HTR-8/SVneo (cell line): ENCODE measurements at regions not wholly inside any gene's neighbourhood (a gene's known extent, or its start where the extent isn't known, plus 50 kb on each side); places are given as distances from the start of the nearest gene placed in this dataset.

Experiments used
- DNase-seq: peaks from one replicate; pipeline ENCODE4 v3.0.0; 2011; ENCODE audit warnings: low spot score, mixed read lengths; ENCODE audit not compliant: insufficient read length
- FAIRE-seq: peaks from 2 replicates; lab custom pipeline; 2011; peaks lifted over from hg19 to GRCh38; lab: Jason Lieb, UNC

DNA sequence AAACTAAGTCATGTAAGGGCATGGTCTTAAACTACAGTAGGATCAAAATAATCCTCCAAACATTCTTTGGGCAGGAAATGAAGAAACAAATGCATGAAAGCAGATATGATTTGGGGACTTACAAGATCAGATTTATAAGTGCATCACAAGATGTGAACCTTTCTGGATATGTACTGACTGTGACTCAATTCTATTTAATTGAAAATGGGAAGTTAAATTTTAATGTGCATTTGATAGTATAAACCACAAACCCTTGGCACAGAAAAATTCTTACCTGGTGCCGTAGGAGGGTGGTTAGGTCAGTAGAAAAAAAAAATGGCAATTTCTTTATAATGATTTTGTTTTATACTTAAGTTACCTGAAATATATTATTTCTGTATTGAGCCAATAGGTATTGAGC is 262.5 kb upstream of the TGFBR2 start:
- DNase-seq, result no peak

GRCh38 chr3:30344288-30344687 is 262.1 kb upstream of the TGFBR2 start:
- no peak for FAIRE-seq
- no peak for DNase-seq

More for the DNA sequence above, 262.5 kb upstream of the TGFBR2 start:
- FAIRE-seq, result no peak

- FAIRE-seq, result no peak
- DNase-seq, result no peak
Measured at GRCh38 chr3:30346933-30347320, 259.5 kb upstream of the TGFBR2 start.

DNA sequence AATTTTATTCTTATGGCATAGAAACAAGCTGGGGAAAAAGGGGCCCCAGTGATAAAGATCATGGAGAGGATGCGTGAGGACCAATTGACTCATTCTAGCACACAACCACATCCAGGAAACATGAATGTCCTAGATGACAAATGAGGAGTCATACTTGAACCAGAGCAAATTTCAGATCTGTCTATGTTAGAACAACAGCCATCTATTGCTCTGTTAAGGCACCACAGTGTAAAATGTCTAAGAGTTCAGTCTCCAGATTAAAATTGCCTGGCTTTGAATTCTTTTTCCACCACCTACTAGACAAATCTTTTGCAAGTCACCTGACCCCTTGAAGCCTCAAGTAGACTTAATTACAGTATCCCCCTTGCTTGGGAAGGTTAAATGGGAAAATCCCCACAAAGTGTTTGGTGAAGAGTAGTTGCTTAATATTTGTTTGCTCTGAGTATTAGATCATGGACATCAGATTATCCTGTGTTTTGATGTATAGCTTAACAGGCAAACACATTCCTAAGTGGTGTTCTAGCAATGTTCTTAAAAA is 258.7 kb upstream of the TGFBR2 start:
- FAIRE-seq (peak; percentile 66), DNase-seq (peak; percentile 47)

- DNase-seq (no peak), FAIRE-seq (no peak)
Measured at GRCh38 chr3:30349507-30349906, 256.9 kb upstream of the TGFBR2 start.

DNA sequence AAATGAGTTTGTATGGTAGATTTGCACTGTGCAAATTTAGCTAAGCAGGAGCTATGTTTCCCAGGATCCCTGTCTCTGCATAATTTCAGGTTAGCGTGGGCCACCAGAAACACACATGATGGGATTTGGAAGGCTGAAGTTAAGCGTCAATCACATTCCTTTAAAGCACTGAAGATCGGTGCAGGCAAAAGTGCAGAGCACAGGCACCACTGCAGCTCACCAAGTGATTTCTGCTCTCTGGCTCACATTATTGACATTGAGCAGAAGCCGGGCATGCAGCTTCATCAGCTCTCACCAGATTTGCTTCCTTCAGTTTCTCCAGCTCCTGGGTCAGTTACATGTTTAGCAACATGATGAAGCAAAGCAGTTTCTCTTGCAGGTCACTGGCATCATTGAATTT is 256.4 kb upstream of the TGFBR2 start:
- no peak for FAIRE-seq
- DNase-seq, result no peak

DNA sequence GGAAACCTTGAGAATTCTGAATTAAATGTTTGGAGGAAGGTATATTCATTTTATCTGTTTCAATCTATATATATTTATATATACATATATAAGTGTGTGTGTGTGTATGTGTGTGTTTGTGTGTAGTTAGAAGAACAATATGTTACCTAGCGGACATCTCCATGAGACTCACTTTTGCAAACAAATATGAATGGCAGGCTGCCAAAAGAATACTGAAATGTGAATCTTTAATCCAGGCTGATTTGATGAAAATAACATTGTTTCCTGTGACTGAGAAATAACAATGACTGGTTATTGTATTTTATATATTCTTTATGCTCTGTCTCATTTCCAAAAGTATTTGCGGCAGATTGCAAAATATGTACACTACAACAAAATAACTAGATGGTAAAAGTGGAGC is 255.5 kb upstream of the TGFBR2 start:
- DNase-seq (no peak), FAIRE-seq (no peak)

DNA sequence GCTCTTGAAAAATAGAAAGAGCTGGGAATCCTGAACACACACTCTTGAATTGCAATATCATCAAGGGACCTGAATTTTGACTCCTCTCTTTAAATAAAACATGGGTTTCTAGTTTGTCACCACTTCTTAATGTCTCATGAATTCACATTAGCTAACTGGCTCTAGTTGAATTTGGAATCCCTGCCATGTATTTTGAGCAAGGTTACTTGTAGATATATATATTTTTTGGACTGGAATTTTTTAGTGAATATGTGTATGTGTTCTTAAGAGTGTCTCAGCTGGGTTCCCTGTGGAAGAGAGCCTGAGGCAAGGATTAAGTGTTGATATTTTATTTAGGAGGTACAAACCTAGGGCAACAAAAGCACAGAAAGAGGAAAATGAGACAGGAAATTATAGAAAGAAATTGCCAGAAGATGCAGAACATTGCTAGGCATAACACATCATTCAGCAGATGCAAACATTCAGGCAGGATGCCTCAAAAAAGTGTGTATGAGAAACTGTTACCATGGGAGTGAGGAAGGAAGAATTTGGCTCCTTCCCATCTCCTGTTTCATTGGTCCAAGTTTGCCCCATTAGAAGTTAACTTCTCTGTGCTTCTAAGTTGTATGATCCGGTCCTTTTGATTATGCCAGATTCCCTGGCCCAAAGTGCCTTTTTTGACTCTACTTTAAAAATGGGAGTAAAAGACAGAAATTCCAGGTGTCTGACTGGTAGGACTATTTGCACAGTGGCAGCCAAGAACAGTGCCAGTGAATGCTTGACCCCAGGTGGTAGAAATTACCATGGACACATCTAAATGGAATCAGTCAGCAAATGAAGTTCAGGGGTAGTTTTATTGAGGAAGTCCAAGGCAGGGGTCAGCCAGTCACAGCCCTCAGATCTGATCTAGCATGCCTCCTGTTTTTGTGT is 253.7 kb upstream of the TGFBR2 start:
- no peak for FAIRE-seq

DNA sequence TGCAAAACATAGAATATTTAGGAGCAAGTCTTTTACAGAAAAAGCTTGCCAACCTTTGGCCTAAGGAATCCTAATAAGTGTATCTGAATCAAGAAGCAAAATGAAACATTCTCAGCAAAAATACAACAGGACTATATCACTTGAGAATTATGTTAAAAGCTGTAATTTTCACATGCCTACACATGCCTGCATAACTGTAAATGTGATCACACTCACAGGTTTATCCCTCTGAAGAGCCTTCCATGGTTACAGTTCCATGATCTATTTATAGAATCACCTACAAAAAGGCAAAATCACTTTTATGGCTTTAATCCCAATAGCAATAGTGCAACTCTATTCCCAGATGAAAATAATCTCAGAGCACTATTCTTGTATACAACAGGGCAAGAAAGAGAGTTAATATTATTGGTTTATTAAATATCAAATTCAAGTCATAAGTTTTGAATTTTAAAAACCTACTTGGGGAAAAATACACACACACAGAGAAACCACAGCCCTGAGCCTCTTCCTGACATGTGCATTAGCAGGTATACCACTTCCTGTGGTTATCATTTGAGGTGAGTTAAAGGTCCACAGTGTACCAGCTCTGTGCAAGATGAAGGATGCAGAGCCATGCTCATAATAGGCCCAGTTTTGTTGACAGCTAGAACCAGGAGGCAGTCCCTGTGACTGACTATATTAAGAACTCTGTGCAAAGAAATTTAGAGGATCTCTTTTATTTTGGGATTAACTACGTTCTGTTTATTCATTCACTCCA is 252.5 kb upstream of the TGFBR2 start:
- no peak for FAIRE-seq

More for the DNA sequence above, 253.7 kb upstream of the TGFBR2 start:
- DNase-seq, result no peak

DNA sequence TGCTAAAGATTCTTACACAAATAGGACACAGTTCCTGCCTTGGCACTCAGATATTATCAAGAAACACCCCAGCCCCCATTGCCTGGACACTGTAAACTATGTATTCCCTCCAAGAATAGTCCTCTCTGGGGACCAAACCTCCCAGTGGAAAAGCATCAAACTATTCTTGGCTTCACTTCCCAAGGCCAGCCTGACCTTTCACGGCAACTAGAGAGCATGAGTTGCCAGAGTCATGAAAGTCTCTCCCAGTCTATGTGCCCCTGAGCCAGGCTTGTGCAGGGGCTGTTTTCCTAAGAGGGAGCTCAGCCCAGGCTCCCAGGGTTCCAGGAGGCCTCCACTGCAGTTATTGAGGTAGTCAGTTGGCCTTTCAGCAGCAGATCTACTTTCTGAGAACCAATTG is 251.9 kb upstream of the TGFBR2 start:
- FAIRE-seq (no peak), DNase-seq (no peak)

More for the DNA sequence above, 252.5 kb upstream of the TGFBR2 start:
- no peak for DNase-seq

DNA sequence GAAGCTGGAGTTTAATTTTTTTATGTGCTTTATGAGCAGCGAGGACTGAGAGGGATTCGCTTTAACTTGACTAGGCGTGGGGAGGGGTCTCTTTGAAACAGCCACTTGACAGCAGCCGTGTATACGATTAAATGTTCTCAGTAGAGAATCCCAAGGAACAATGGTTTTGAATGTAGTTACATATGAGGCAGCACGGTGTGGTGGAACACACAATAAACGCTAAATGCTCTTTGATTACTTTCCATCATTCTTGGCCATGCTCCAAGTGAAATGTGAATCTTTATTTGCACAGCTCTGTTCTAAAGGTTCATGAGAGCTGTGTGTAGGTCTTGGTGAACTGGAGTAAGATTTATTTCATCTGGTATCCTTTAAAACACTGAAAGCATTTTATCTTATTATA is 251.4 kb upstream of the TGFBR2 start:
- no peak for FAIRE-seq
- no peak for DNase-seq

GRCh38 chr3:30355622-30356021 is 250.8 kb upstream of the TGFBR2 start:
- DNase-seq, result no peak
- no peak for FAIRE-seq

DNA sequence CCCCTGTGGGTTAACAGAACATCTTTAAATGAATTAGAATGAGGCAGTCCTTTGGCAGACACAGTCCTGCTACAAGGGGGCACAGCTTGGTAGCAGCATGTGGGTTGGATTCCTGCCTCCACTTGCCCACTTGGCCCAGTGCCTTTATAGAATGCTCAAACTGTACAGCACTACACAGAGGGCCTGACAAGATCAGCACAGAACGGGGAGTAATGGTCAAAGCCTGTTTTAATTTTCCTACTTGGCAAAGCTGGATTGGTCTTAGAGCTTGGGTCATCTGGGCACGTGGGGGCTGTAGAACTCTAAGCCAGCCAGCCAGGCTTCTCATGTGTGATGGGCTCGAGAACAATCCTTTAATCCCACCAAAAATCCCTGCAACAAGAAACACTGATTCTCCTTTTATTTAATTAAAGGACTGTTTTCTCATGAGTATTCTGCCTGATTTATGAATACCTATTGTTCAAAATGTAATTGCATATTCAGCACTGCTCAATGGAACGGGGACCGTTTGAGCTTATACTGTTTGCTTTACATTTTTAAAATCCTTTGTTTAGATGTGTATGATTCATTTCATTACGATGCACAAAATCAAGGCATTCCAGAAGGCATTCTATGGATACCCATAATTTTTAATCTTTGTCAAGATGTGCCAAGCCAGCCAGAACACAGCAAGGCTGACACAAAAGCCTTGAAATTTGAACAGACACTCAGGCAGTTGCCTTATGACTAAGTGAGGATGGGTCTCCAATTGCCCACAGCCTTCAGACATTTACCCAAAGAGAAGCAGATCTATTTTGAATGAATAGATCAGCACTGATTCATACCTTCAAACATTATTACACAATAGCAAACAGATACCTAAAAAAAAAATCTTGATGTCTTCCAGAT is 249.3 kb upstream of the TGFBR2 start:
- peak; percentile 8 for DNase-seq
- FAIRE-seq, result peak; percentile 74

- no peak for DNase-seq
- no peak for FAIRE-seq
Measured at GRCh38 chr3:30357897-30358296, 248.5 kb upstream of the TGFBR2 start.

- FAIRE-seq, result no peak
- no peak for DNase-seq
Measured at GRCh38 chr3:30358871-30359270, 247.5 kb upstream of the TGFBR2 start.

- FAIRE-seq, result no peak
- DNase-seq, result no peak
Measured at GRCh38 chr3:30368978-30369377, 237.4 kb upstream of the TGFBR2 start.

GRCh38 chr3:30370681-30371271 is 235.6 kb upstream of the TGFBR2 start:
- FAIRE-seq (no peak), DNase-seq (no peak)

GRCh38 chr3:30372837-30373236 is 233.6 kb upstream of the TGFBR2 start:
- DNase-seq (no peak), FAIRE-seq (no peak)

GRCh38 chr3:30384546-30385072 is 221.8 kb upstream of the TGFBR2 start:
- DNase-seq (no peak), FAIRE-seq (no peak)
